Loucy (cell line): ENCODE measurements at regions not wholly inside any gene's neighbourhood (a gene's known extent, or its start where the extent isn't known, plus 50 kb on each side); places are given as distances from the start of the nearest gene placed in this dataset.

ENCODE experiments used
- EZH2phosphoT487 ChIP-seq: fragments of 200-600 bp; IDR thresholded peaks from 2 replicates; pipeline ENCODE4 v1.6.1; 2018; ENCODE audit warnings: antibody characterized with exemption, mild to moderate bottlenecking, moderate library complexity, borderline replicate concordance
- TF ChIP-seq, protein P1 (sequence below): fragments of 200-600 bp; sonication (generic); conservative IDR thresholded peaks from 2 replicates; pipeline ENCODE4 v1.5.1; 2014; ENCODE audit warnings: mild to moderate bottlenecking, antibody characterized with exemption, low read length

DNA sequence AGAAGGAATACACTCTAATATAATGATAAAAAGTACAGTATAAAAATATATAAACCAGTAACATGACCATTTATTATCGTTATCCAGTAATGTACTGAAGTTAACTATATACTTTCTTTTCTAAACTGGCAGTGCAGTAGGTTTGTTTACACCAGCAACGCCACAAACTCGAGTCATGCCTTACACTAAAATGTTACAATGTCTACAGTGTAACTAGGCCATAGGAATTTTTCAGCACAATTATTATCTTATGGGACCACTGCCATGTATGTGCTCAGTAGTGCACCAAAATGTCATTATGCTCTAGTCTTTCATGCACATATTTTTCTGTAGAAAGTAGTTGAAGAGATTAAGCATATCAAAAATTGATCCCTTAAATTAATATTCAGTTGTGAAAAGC lies 609.8 kb upstream of the BCHE start:
- TF ChIP-seq, protein P1, sequence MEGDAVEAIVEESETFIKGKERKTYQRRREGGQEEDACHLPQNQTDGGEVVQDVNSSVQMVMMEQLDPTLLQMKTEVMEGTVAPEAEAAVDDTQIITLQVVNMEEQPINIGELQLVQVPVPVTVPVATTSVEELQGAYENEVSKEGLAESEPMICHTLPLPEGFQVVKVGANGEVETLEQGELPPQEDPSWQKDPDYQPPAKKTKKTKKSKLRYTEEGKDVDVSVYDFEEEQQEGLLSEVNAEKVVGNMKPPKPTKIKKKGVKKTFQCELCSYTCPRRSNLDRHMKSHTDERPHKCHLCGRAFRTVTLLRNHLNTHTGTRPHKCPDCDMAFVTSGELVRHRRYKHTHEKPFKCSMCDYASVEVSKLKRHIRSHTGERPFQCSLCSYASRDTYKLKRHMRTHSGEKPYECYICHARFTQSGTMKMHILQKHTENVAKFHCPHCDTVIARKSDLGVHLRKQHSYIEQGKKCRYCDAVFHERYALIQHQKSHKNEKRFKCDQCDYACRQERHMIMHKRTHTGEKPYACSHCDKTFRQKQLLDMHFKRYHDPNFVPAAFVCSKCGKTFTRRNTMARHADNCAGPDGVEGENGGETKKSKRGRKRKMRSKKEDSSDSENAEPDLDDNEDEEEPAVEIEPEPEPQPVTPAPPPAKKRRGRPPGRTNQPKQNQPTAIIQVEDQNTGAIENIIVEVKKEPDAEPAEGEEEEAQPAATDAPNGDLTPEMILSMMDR, result no peak
- no peak for TF ChIP-seq EZH2phosphoT487
